ENCODE measurements at regions not wholly inside any gene's neighbourhood (a gene's known extent, or its start where the extent isn't known, plus 50 kb on each side); places are given as distances from the start of the nearest gene placed in this dataset.

DNA sequence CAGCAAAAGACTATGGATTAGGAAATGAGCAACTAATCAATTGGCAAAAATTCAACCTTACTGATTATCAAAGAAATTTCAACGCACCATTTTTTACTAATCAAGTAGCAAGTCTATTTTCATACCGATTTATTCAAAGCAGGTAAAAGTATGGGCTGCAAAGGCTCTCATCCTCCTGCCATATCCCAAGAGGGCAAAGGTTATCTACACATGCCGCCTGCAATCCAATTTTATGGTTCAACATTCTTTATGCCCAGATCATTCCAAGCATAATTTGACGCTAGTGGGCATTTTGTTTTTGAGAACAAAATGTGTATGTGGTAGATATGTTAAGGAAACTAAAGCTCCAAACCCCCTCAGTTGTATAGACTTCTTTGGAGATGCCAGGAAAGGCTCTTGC, 270.6 kb downstream of the MAF start (continued):
- TF ChIP-seq ZNF532 (CRISPR knock-in tag; IDR thresholded peaks at IDR 0.05; ENCODE audit: borderline replicate concordance) (no peak), USF1 (CRISPR knock-in tag; IDR thresholded peaks at IDR 0.05) (no peak), ATF1 (CRISPR knock-in tag; IDR thresholded peaks at IDR 0.05) (no peak), ZSCAN18 (CRISPR knock-in tag; IDR thresholded peaks at IDR 0.05) (no peak), FOXP4 (CRISPR knock-in tag; IDR thresholded peaks at IDR 0.05) (no peak), KAT7 (CRISPR knock-in tag; IDR thresholded peaks at IDR 0.05; ENCODE audit: borderline replicate concordance) (no peak), SMAD4 (CRISPR knock-in tag; IDR thresholded peaks at IDR 0.05) (no peak)
- TF ChIP-seq, protein P1, sequence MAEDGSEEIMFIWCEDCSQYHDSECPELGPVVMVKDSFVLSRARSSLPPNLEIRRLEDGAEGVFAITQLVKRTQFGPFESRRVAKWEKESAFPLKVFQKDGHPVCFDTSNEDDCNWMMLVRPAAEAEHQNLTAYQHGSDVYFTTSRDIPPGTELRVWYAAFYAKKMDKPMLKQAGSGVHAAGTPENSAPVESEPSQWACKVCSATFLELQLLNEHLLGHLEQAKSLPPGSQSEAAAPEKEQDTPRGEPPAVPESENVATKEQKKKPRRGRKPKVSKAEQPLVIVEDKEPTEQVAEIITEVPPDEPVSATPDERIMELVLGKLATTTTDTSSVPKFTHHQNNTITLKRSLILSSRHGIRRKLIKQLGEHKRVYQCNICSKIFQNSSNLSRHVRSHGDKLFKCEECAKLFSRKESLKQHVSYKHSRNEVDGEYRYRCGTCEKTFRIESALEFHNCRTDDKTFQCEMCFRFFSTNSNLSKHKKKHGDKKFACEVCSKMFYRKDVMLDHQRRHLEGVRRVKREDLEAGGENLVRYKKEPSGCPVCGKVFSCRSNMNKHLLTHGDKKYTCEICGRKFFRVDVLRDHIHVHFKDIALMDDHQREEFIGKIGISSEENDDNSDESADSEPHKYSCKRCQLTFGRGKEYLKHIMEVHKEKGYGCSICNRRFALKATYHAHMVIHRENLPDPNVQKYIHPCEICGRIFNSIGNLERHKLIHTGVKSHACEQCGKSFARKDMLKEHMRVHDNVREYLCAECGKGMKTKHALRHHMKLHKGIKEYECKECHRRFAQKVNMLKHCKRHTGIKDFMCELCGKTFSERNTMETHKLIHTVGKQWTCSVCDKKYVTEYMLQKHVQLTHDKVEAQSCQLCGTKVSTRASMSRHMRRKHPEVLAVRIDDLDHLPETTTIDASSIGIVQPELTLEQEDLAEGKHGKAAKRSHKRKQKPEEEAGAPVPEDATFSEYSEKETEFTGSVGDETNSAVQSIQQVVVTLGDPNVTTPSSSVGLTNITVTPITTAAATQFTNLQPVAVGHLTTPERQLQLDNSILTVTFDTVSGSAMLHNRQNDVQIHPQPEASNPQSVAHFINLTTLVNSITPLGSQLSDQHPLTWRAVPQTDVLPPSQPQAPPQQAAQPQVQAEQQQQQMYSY (CRISPR knock-in tag; IDR thresholded peaks at IDR 0.05) = no peak

DNA sequence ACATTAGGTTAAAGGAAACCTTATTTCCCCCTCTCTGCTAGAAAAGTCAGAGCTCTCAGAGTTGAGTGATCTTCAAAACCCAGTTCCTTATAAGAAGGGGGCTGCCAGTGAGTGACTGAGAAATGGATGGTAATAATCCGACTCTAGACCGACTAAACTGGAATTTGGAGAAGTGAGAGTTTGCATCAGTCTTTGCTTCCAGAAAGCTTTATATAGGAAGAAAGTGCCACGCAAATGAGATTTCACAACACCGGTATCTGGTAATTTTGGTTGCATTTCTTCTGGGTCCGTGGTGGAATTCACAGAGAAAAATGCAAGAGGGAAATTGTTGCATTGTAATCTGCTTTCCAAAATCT, 271.4 kb downstream of the MAF start:
- no peaks in the 10 kb centered on the region for H3K36me3 Mint-ChIP-seq
- no peaks in the 10 kb centered on the region for H3K9me3 Mint-ChIP-seq
- no peak overlapping the region for H3K4me3 Mint-ChIP-seq
- H3K27me3 Mint-ChIP-seq (ENCODE audit: low read depth) = no peaks in the 10 kb centered on the region; the same call in 1 of the 2 replicates
- POLR2A ChIA-PET = no interaction called here
- peaks cover 34% of the 10 kb centered on the region for H3K4me1 Mint-ChIP-seq
- H3K27ac Mint-ChIP-seq = no peak overlapping the region
- ATAC-seq (no peak), DNase-seq (ENCODE audit: low spot score) (no peak)
- CTCF ChIA-PET = interaction anchor here (0.6 to 1.9 kb wide), 5 partner anchors 101 to 1198 kb away, joined by 3 to 8 read pairs (median 3); partner anchors contain the start of gene MAF
- no peak for TF ChIP-seq ZNF425 (CRISPR knock-in tag; conservative IDR thresholded peaks at IDR 0.05)
- no peak for TF ChIP-seq TEAD1 (CRISPR knock-in tag; IDR thresholded peaks at IDR 0.05)
- no peak for TF ChIP-seq TEAD4 (CRISPR knock-in tag; IDR thresholded peaks at IDR 0.05)
- TF ChIP-seq NFATC4 (CRISPR knock-in tag; IDR thresholded peaks at IDR 0.05) = no peak
- no peak for TF ChIP-seq ZNF512 (CRISPR knock-in tag; IDR thresholded peaks at IDR 0.05; ENCODE audit: borderline replicate concordance)
- no peak for TF ChIP-seq NR1H2 (CRISPR knock-in tag; IDR thresholded peaks at IDR 0.05)
- TF ChIP-seq JUN (CRISPR knock-in tag; IDR thresholded peaks at IDR 0.05) = no peak
- TF ChIP-seq, protein P2, sequence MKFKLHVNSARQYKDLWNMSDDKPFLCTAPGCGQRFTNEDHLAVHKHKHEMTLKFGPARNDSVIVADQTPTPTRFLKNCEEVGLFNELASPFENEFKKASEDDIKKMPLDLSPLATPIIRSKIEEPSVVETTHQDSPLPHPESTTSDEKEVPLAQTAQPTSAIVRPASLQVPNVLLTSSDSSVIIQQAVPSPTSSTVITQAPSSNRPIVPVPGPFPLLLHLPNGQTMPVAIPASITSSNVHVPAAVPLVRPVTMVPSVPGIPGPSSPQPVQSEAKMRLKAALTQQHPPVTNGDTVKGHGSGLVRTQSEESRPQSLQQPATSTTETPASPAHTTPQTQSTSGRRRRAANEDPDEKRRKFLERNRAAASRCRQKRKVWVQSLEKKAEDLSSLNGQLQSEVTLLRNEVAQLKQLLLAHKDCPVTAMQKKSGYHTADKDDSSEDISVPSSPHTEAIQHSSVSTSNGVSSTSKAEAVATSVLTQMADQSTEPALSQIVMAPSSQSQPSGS (CRISPR knock-in tag; IDR thresholded peaks at IDR 0.05; ENCODE audit: borderline replicate concordance, low read depth) = no peak
